ENCODE measurements at regions not wholly inside any gene's neighbourhood (a gene's known extent, or its start where the extent isn't known, plus 50 kb on each side); places are given as distances from the start of the nearest gene placed in this dataset.

- Mint-ChIP-seq H3K4me1 (ENCODE audit: low read depth in 2 of 2) (no peaks in the 10 kb centered on the region), H3K27me3 (peaks cover 11 to 12% of the 10 kb centered on the region in 2 donors), H3K4me3 (no peak overlapping the region), H3K9me3 (no peaks in the 10 kb centered on the region), H3K36me3 (ENCODE audit: insufficient read depth) (no peaks in the 10 kb centered on the region), H3K27ac (no peak overlapping the region)
- ATAC-seq (replicated peaks) = no peak
- DNase-seq = no peak
These were observed 74.4 kb downstream of the TMEM18 start for GRCh38 chr2:602571-603359.

- Mint-ChIP-seq H3K9me3 (no peaks in the 10 kb centered on the region), H3K4me3 (no peak overlapping the region), H3K4me1 (ENCODE audit: low read depth in 2 of 2) (no peaks in the 10 kb centered on the region), H3K27me3 (peaks cover 3 to 4% of the 10 kb centered on the region in 2 donors), H3K36me3 (ENCODE audit: insufficient read depth) (no peaks in the 10 kb centered on the region), H3K27ac (no peak overlapping the region)
- ATAC-seq (replicated peaks) (no peak), DNase-seq (no peak)
These were observed 75.3 kb downstream of the TMEM18 start for GRCh38 chr2:601806-602455.

- no peak for ATAC-seq (replicated peaks)
- Mint-ChIP-seq H3K36me3 (ENCODE audit: insufficient read depth) (no peaks in the 10 kb centered on the region), H3K4me1 (ENCODE audit: low read depth in 2 of 2) (no peaks in the 10 kb centered on the region), H3K4me3 (no peak overlapping the region), H3K27ac (no peak overlapping the region), H3K27me3 (no peaks in the 10 kb centered on the region), H3K9me3 (no peaks in the 10 kb centered on the region)
- no peak for DNase-seq
These were observed 75.9 kb downstream of the TMEM18 start for GRCh38 chr2:601387-601698.

- no peak overlapping the region for H3K4me3 Mint-ChIP-seq
- no peak for ATAC-seq (replicated peaks)
- no peaks in the 10 kb centered on the region for H3K9me3 Mint-ChIP-seq
These were observed 76.4 kb downstream of the TMEM18 start for GRCh38 chr2:600542-601386.

GRCh38 chr2:599601-600000, 77.6 kb downstream of the TMEM18 start:
- H3K4me3 Mint-ChIP-seq = no peak overlapping the region

More at GRCh38 chr2:600542-601386, 76.4 kb downstream of the TMEM18 start:
- H3K27me3 Mint-ChIP-seq = no peaks in the 10 kb centered on the region
- H3K4me1 Mint-ChIP-seq (ENCODE audit: low read depth in 2 of 2) = no peaks in the 10 kb centered on the region
- no peak for DNase-seq
- no peak overlapping the region for H3K27ac Mint-ChIP-seq
- no peaks in the 10 kb centered on the region for H3K36me3 Mint-ChIP-seq (ENCODE audit: insufficient read depth)

GRCh38 chr2:598058-598802, 79.0 kb downstream of the TMEM18 start:
- DNase-seq = no peak
- Mint-ChIP-seq H3K27me3 (peaks cover 6 to 9% of the 10 kb centered on the region in 2 donors), H3K4me1 (ENCODE audit: low read depth in 2 of 2) (no peaks in the 10 kb centered on the region), H3K9me3 (no peaks in the 10 kb centered on the region), H3K36me3 (ENCODE audit: insufficient read depth) (no peaks in the 10 kb centered on the region), H3K4me3 (no peak overlapping the region), H3K27ac (no peak overlapping the region)
- ATAC-seq (replicated peaks) = no peak

More at GRCh38 chr2:599601-600000, 77.6 kb downstream of the TMEM18 start:
- DNase-seq (no peak), ATAC-seq (replicated peaks) (no peak)
- no peaks in the 10 kb centered on the region for H3K4me1 Mint-ChIP-seq (ENCODE audit: low read depth in 2 of 2)
- H3K27ac Mint-ChIP-seq = no peak overlapping the region
- no peaks in the 10 kb centered on the region for H3K9me3 Mint-ChIP-seq
- peaks cover 0 to 3% of the 10 kb centered on the region in 2 donors for H3K27me3 Mint-ChIP-seq
- no peaks in the 10 kb centered on the region for H3K36me3 Mint-ChIP-seq (ENCODE audit: insufficient read depth)

- Mint-ChIP-seq H3K27ac (no peak overlapping the region), H3K4me3 (no peak overlapping the region), H3K4me1 (ENCODE audit: low read depth in 2 of 2) (no peaks in the 10 kb centered on the region), H3K36me3 (ENCODE audit: insufficient read depth) (no peaks in the 10 kb centered on the region), H3K27me3 (peaks cover 15% of the 10 kb centered on the region in 2 donors), H3K9me3 (no peaks in the 10 kb centered on the region)
- no peak for ATAC-seq (replicated peaks)
- no peak for DNase-seq
These were observed 81.2 kb downstream of the TMEM18 start for GRCh38 chr2:595831-596592.

- ATAC-seq (replicated peaks) (no peak), DNase-seq (no peak)
- no peak overlapping the region for H3K4me3 Mint-ChIP-seq
- H3K9me3 Mint-ChIP-seq = no peaks in the 10 kb centered on the region
- peaks cover 21 to 23% of the 10 kb centered on the region in 2 donors for H3K27me3 Mint-ChIP-seq
- H3K4me1 Mint-ChIP-seq (ENCODE audit: low read depth in 2 of 2) = no peaks in the 10 kb centered on the region
- H3K27ac Mint-ChIP-seq = no peak overlapping the region
- no peaks in the 10 kb centered on the region for H3K36me3 Mint-ChIP-seq (ENCODE audit: insufficient read depth)
These were observed 81.9 kb downstream of the TMEM18 start for GRCh38 chr2:595141-595815.

- peaks cover 21 to 31% of the 10 kb centered on the region in 2 donors for H3K27me3 Mint-ChIP-seq
- no peaks in the 10 kb centered on the region for H3K36me3 Mint-ChIP-seq (ENCODE audit: insufficient read depth)
- H3K9me3 Mint-ChIP-seq = no peaks in the 10 kb centered on the region
- H3K27ac Mint-ChIP-seq = no peak overlapping the region
- no peak overlapping the region for H3K4me3 Mint-ChIP-seq
- no peaks in the 10 kb centered on the region for H3K4me1 Mint-ChIP-seq (ENCODE audit: low read depth in 2 of 2)
- no peak for ATAC-seq (replicated peaks)
- DNase-seq = no peak
These were observed 82.8 kb downstream of the TMEM18 start for GRCh38 chr2:594297-594949.

GRCh38 chr2:593356-594026, 83.7 kb downstream of the TMEM18 start:
- no peaks in the 10 kb centered on the region for H3K4me1 Mint-ChIP-seq (ENCODE audit: low read depth in 2 of 2)
- DNase-seq = no peak
- peak overlapping the region in 1 of 2 donors; percentile 6 for H3K27ac Mint-ChIP-seq
- H3K9me3 Mint-ChIP-seq = no peaks in the 10 kb centered on the region
- no peak overlapping the region for H3K4me3 Mint-ChIP-seq
- no peaks in the 10 kb centered on the region for H3K36me3 Mint-ChIP-seq (ENCODE audit: insufficient read depth)
- no peak for ATAC-seq (replicated peaks)
- peaks cover 21 to 41% of the 10 kb centered on the region in 2 donors for H3K27me3 Mint-ChIP-seq

- ATAC-seq (replicated peaks) = no peak
- Mint-ChIP-seq H3K36me3 (ENCODE audit: insufficient read depth) (no peaks in the 10 kb centered on the region), H3K4me3 (no peak overlapping the region), H3K27me3 (peaks cover 21 to 44% of the 10 kb centered on the region in 2 donors), H3K4me1 (ENCODE audit: low read depth in 2 of 2) (no peaks in the 10 kb centered on the region), H3K27ac (no peak overlapping the region), H3K9me3 (no peaks in the 10 kb centered on the region)
- DNase-seq = no peak
These were observed 84.5 kb downstream of the TMEM18 start for GRCh38 chr2:592737-593136.

Data from effector memory CD8-positive, alpha-beta T cell (primary cell).